ENCODE measurements at regions not wholly inside any gene's neighbourhood (a gene's known extent, or its start where the extent isn't known, plus 50 kb on each side); places are given as distances from the start of the nearest gene placed in this dataset.
"Not testable (repeated sequence)": the region's sequence is repeated elsewhere in the genome, so short reads cannot be mapped to it uniquely, and the experiment has no call there.

GRCh38 chr5:60488466-60489130, 211.4 kb downstream of the DEPDC1B start:
- DNase-seq (ENCODE audit: low spot score), result no peak

DNA sequence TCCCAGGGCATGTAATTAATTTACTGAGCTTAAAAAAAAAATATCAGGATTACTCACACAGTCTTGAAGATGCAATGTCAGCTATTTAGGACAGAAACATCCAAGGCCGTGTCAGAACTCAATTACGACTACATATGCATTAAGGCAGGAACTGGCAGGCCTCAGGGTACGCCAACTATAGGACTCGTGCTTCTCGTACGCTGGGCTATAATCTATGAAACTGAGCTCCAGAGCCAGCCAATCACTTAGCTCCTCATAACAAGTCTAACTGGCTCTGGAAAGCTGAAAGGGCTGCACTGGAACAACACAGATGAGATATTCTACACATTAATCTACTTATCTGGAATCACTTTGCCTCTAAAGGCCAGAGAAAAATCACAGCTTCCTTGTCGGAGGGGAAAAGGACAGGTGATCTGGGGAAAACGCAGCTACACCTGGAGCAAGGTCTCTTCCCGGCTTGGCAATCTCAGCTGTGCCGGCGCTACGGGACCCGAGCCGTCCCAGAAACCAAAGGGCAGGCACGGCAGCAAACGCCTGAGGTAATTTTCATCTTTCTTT, 212.0 kb downstream of the DEPDC1B start:
- DNase-seq (ENCODE audit: low spot score), result no peak

GRCh38 chr5:60487476-60487875, 212.5 kb downstream of the DEPDC1B start:
- DNase-seq (ENCODE audit: low spot score), result no peak

DNA sequence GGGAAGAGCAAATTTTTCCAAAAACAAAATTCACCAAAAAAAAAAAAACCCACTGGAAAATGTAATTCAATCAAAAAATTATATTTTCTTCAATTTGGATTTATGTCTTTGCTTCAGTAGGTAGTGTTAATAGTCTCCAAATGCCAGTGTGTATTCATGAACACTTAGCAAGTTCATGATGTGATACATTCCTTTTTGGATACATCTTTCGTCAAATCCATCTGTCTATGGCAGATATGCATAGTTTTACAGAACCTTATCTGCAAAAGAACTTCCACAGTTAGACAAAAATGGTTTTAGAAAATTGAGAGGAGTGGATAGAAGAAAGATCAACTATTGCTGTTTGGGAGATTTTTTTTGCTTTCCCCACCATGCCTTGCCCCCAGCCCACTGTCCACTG, 214.6 kb downstream of the DEPDC1B start:
- DNase-seq (ENCODE audit: low spot score), result no peak

- no peak for DNase-seq (ENCODE audit: low spot score)
Observed at GRCh38 chr5:60483050-60483449, 216.9 kb downstream of the DEPDC1B start.

GRCh38 chr5:60482301-60482700, 217.7 kb downstream of the DEPDC1B start:
- DNase-seq (ENCODE audit: low spot score), result no peak

GRCh38 chr5:60479542-60479941, 220.4 kb downstream of the DEPDC1B start:
- DNase-seq (ENCODE audit: low spot score), result no peak

DNA sequence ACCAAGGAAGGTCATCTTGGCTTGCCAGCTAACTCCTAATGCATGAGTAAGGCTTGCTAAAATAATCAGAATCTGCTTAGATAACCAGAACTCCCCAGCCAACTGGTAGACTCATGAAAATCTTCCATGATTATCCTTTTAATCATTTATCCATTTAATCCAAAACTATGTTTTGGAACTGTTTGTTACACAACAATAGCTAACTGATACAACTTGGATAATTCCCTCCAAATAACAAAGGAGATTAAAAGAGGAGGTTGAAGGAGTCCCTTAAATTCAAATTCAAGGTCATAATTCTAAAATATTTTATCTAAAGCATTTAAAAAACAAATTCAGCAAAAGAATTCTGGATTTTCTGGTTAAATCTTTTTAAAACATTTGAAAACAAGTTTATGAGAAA, 222.1 kb downstream of the DEPDC1B start:
- DNase-seq (ENCODE audit: low spot score), result no peak

GRCh38 chr5:60473654-60474053, 226.3 kb downstream of the DEPDC1B start:
- no peak for DNase-seq (ENCODE audit: low spot score)

- DNase-seq (ENCODE audit: low spot score), result not testable (repeated sequence)
Observed at GRCh38 chr5:60473027-60473426, 226.9 kb downstream of the DEPDC1B start.

DNA sequence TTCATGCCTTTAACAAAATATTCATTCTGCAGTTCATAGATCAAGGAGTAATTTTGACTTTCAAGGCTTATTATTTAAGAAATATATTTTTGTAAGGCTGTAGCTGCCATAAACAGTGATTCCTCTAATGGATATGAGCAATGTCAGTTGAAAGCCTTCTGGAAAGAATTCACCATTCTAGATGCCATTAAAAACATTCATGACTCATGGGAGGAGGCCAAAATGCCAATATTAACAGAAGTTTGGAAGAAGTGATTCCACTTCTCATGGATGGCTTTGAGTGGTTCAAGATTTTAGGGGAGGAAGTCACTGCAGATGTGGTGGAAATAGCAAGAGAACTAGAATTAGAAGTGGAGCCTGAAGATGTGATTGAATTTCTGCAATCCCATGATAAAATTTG, 229.1 kb downstream of the DEPDC1B start:
- DNase-seq (ENCODE audit: low spot score), result no peak

DNA sequence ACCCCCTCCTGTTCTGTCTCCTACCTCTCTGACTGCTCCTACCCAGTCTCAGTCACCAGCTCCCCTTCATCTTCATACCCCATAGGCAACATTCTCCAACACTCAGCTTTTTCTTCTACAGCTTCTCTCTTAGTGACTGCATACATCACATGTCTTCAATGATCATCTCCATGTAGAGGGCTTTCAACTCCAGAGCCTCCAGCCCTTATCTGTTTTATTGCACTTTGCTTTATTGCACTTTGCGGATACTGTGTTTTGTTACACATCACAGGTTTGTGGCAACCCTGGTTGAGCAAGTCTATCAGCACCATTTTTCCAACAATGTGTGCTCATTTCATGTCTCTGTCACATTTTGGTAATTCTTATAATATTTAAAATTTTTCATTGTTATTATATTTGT, 230.7 kb downstream of the DEPDC1B start:
- DNase-seq (ENCODE audit: low spot score), result no peak

DNA sequence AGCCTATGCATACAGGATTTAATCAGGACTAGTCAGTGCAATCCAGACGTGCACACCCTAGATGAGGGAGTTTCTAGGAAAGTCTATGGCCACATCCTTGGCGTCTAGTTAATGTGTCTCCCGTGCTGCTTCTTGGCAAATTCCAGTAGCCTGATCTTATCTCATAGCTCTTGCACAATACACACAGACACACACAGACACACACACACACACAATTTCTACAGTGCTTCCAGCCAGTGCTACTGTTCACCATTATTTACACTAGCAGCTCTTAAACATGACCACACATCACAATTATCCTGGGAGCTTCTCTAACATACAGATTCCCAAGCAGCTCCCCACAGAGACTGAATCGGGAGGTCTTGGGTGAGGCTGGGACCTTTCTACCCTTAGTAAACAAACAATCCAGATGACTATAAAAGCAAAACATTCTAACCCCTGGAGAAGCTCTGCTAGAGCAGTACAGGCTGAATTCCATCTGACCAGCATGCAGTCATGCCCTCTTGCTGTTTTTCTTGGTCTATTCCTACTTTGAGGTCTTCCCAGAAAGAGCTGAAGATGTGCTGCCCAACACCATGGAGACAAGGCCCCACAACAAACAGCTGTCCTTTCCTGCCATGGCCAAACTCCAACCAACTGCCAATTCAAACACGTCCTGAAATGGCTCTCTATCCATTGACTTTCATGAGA, 236.6 kb downstream of the DEPDC1B start:
- no peak for DNase-seq (ENCODE audit: low spot score)

GRCh38 chr5:60458666-60459065, 241.3 kb downstream of the DEPDC1B start:
- no peak for DNase-seq (ENCODE audit: low spot score)

- DNase-seq (ENCODE audit: low spot score), result no peak
Observed at GRCh38 chr5:60457233-60457632, 242.7 kb downstream of the DEPDC1B start.

GRCh38 chr5:60455589-60455988, 244.4 kb downstream of the DEPDC1B start:
- no peak for DNase-seq (ENCODE audit: low spot score)

GRCh38 chr5:60454277-60454676, 245.7 kb downstream of the DEPDC1B start:
- not testable (repeated sequence) for DNase-seq (ENCODE audit: low spot score)

- DNase-seq (ENCODE audit: low spot score), result no peak
Observed at GRCh38 chr5:60453186-60453976, 246.6 kb downstream of the DEPDC1B start.

- DNase-seq (ENCODE audit: low spot score), result no peak
Observed at GRCh38 chr5:60448600-60448999, 251.4 kb downstream of the DEPDC1B start.

DNA sequence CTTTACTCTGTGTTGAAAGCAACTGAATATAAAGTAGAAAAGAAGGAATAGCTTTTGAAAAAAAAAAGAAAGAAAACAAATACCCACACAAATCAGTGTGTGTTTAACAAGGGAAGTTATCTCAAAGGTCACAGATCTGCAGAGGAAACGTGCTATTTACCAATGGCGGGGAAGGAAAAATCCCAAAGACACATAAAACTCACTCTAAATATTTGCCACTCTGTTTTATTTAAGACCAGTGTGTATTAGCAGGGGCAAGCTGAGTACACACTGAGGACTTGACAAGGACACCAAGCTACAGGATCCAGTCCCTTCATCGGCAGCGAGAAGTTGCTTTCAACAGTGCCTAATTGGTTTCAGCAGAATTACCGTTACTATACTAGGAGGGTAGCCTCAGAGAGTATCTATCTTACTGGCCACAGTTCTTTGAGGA, 252.5 kb downstream of the DEPDC1B start:
- no peak for DNase-seq (ENCODE audit: low spot score)

DNA sequence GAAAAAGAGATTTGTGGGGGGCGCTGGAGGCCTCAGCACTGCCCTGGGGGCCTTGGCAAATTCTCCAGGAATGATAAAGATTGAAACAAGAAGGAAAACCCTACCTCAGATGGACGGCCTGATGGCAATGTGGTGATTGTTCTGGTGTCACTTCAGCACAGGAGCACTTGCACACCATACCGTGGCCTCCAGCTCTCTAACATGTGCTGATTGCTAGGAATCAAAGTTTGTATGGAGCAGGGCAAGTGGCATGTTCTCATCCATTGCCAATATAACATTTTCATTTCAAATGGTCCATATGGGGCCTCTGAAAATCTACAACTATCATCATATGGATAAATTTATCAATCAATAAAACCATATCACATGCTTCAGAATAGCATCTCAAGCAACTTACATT, 253.0 kb downstream of the DEPDC1B start:
- no peak for DNase-seq (ENCODE audit: low spot score)

DNA sequence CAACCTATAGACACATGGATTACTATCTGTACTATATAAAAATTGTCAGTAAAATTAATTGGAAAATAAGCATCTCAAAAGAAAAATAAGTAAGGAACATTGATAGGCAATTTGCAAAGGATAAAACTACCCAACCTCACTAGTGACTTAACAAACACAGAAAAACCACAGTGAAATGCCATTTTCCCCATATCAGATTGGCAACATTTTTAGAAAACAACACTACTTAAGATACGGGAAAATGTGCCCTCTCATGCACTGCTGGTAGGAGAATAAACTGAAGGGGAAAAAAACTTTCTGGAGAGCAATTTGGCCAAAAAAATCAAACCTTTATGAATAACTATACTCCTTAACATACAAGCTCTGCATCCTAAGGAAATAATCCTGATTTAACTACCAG, 254.0 kb downstream of the DEPDC1B start:
- DNase-seq (ENCODE audit: low spot score), result no peak

DNA sequence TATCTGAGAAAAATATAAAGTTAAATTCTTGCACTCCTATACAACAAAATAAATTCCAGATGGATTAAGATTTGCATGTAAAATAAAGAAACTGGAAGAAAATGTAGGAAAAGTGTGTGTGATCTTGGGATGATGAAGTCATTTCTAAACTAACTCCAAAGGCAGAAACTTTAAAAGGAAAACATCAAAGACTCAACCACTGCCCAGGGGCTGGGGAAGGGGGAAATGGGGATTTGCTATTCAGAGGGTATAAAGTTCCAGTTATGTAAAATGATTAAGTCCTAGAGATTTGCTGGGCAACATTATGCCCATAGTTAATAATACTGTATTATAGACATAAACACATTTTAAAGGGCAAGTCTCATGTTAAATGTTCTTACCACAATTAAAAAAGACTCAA, 254.5 kb downstream of the DEPDC1B start:
- DNase-seq (ENCODE audit: low spot score), result no peak
